ENCODE measurements at regions not wholly inside any gene's neighbourhood (a gene's known extent, or its start where the extent isn't known, plus 50 kb on each side); places are given as distances from the start of the nearest gene placed in this dataset.

- TF ChIP-seq CTCF (IDR thresholded peaks at IDR 0.05; ENCODE audit: control insufficient read depth, extremely low read depth, insufficient read depth) = no peak
- no peak overlapping the region for H3K4me3 ChIP-seq (ENCODE audit: low read depth, low read length)
- no peak for DNase-seq (ENCODE audit: low read depth)
Measured at GRCh38 chr1:5744911-5745799, 247.1 kb downstream of the NPHP4 start.

- no peak for DNase-seq (ENCODE audit: low read depth)
- no peak overlapping the region for H3K4me3 ChIP-seq (ENCODE audit: low read depth, low read length)
- TF ChIP-seq CTCF (IDR thresholded peaks at IDR 0.05; ENCODE audit: control insufficient read depth, extremely low read depth, insufficient read depth) = no peak
Measured at GRCh38 chr1:5744341-5744740, 247.9 kb downstream of the NPHP4 start.

- no peak for TF ChIP-seq CTCF (IDR thresholded peaks at IDR 0.05; ENCODE audit: control insufficient read depth, extremely low read depth, insufficient read depth)
- no peak for DNase-seq (ENCODE audit: low read depth)
- H3K4me3 ChIP-seq (ENCODE audit: low read depth, low read length) = no peak overlapping the region
Measured at GRCh38 chr1:5743435-5744095, 248.7 kb downstream of the NPHP4 start.

GRCh38 chr1:5742801-5743200, 249.4 kb downstream of the NPHP4 start:
- no peak for TF ChIP-seq CTCF (IDR thresholded peaks at IDR 0.05; ENCODE audit: control insufficient read depth, extremely low read depth, insufficient read depth)
- no peak overlapping the region for H3K4me3 ChIP-seq (ENCODE audit: low read depth, low read length)
- no peak for DNase-seq (ENCODE audit: low read depth)

DNA sequence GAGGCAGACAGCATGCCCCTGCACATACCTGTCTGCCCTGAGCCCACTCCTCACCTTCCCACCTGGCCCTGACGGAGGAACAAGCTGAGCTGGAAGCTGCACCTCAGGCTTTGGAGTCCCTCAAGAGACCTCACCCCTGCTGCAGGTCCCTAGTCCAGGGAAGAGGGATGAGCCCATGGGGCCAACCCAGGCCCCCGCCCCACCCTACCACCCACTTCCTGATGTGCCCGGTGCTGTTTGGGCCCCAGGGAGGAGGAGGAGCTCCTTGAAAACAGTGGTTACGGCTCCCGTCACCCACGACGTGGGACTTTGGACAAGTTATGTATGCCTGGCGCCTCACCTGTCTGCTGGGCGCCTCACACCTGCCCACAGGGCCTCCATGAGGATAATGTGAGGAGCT, 250.2 kb downstream of the NPHP4 start:
- no peak overlapping the region for H3K4me3 ChIP-seq (ENCODE audit: low read depth, low read length)
- no peak for DNase-seq (ENCODE audit: low read depth)
- TF ChIP-seq CTCF (IDR thresholded peaks at IDR 0.05; ENCODE audit: control insufficient read depth, extremely low read depth, insufficient read depth) = no peak

DNA sequence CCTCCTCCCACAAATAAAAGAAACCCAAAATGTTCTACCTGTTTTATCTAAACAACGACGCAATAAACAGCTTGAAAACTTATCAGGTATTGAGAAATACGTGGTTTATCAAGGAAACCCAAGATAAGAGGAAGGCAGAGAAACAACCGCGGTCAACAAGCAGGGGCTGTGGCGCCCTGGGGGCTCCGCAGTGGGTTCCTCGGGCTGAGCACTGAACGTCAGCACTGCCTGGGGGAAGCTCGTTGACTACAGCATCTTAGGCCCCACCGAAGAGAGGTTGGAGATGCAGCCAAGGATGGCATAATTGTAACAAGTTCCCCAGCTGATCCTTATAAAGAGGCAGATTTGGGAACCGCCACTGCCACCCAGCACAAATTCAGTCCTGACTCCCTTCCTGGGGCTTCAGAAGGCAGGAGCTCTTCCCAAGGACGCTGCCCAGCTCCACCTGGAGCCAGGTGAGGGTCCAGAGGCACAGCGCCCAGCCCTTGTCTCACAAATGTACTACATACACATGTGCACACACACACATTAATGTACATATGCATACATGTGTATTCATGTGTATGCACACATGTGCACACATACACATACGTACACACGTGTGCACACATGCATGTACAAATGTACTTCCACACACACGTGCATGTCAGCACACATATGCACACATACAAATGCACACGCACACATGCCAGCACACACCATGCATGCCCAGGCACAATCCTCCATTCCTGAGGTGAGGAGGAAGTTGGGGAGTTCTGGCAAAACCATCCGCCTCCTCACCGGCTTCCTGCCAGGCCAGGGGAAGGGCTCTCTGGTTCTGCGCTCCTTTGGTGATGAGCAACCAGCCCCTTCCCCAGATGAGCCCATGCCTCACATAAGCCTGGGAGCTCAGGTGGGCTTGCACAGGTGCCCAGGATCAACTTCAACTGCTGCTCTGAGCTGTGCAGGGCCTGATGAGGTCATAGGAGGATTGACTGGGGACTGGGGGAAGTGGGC, 251.1 kb downstream of the NPHP4 start:
- H3K4me3 ChIP-seq (ENCODE audit: low read depth, low read length) = no peak overlapping the region
- DNase-seq (ENCODE audit: low read depth) = no peak
- TF ChIP-seq CTCF (IDR thresholded peaks at IDR 0.05; ENCODE audit: control insufficient read depth, extremely low read depth, insufficient read depth) = no peak
